Activated CD4-positive, alpha-beta T cell treated with anti-CD3 and anti-CD28 coated beads, Interleukin-2, amount 50 U/mL, for 48 hours (primary cell): ENCODE measurements at regions not wholly inside any gene's neighbourhood (a gene's known extent, or its start where the extent isn't known, plus 50 kb on each side); places are given as distances from the start of the nearest gene placed in this dataset.
A peak's percentile ranks its signal among the peaks of the same experiment; 100 is the strongest.
"Not testable (repeated sequence)": the region's sequence is repeated elsewhere in the genome, so short reads cannot be mapped to it uniquely, and the experiment has no call there.

Experiments used
- DNase-seq, 2 experiments: peaks; one replicate each; pipeline ENCODE4 v3.0.0-alpha.2; 2020

DNA sequence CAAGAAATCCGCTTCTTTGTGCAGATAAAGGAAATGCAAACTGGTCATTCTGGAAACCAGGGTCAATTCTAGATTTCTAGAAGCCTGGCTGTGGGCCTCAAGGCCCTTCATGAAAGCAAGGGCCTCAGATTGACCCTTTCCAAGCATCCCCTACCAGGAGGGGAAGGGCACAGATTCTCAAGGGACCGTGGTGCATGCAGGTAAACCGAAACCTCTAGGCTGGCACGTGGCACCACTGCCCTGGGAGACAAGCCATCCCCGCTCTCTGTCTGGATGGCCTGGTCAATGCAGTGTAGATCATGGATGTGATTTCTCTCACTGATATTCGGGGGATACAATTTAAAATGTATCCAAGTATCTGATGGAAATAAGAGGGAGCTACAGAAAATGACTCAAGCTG, 69.4 kb downstream of the TOMM20 start:
- DNase-seq: no peak

DNA sequence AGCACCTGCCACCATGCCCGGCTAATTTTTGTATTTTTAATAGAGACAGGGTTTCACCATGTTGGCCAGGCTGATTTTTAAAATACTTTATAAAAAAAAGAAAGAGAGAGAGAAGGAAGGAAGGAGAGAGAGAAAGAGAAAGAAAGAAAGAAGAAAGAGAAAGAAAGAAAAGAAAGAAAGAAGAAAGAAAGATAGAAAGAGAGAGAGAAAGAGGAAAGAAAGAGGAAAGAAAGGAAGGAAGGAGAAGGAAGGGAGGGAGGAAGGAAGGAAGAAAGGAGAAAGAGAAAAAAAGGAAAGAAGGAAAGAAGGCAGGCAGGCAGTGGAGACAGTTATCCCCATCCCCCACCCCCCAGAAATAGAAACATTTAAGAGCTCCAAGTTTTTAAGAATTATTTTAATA, 69.9 kb downstream of the TOMM20 start:
- no peak for DNase-seq

DNA sequence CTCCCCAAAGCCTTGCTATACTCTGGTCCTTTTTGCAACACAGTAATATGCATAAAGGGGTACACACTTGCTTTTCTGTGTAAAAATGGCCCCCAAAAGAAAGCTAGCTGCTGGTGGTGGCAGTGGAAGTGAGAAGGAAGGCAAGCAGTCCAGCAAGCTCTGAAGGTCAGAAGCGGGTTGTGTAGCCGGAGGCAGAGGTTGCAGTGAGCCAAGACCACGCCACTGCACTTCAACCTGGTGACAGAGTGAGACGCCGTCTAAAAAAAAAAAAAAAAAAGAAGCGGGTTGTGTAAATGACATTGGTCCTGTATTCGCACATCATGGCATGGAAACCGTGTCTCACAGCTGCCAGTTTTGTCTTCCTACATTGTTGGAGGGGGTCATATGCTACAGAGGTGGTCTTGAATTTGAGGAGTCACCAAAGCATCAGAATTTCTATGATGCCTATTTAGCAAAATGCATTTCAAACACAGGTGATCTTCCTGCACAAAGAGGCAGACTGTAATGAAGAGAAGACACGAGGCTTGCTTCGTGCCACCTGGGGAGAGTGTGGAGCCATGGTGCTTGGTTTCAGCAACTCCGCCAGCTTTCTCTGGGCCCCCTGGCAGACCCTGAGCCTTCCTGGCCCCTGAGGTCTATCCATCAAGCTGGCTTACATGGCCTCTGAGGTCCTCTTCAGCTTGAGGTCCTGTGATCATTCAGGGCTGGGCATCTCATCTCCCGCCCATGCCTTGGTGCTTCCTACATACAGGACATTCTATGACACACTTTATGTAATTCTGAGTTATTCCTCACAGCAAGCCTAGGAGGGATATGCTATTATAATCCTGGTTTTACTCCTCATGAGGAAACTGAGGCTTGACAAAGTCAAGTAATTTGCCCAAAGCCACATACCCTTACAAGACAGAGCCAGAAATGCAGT, 71.0 kb downstream of the TOMM20 start:
- DNase-seq: no peak

DNA sequence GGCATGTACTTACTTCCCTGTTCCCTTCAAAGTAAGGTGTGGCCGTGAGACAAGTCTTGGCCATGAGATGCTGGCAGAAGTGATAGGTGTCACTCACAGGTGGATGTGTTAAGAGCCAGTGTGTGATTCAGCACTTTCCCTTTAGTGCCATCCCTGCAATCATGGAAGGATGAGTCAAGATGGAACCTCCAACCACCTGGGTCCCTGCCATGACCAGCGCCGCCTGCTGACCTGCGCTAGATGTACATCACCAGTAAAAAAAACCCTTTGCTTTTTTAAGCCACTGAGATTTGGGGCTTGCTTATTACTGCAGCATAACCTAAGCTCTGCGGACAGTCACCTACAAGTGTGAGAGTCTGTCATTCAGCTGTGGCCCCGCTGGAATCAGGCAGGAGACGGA, 71.7 kb downstream of the TOMM20 start:
- no peak for DNase-seq

DNA sequence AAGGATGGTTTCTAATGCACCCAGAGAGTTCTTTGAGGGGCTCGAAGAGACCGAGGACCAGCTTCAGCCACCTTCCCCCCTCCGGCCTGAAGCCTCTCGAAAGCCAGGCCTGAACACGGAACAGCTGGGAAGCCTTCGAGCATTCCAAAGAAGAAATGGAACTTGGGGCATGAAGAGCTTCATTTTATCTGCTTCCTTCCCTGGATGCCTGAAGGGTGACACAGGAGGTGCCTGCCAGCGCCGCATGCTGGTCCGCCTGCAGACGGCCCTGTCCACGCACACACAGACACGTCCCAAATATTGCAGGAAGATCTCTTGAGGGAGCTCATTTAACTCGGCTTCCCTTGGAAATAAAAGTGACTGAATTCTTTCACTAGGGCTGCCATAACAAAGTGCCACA, 73.7 kb downstream of the TOMM20 start:
- DNase-seq: no peak

DNA sequence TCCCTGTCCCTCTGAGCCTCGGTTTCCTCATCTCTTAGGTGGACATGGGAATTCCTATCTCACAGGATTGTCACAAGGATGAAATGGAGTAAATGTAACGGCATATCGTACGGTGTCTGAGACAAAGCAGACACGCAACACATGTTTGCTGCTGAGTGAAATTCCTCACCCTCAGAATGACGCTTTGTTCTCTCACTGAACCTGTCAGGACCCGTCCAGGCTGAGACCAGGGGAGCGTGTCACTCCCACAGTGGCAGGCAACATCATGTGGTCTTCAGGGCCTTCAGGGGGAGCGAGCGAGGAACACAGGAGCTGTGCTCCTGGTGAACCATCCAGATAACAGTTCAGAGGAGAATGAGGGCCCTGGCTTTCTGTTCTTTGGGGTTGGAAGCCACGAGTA, 74.2 kb downstream of the TOMM20 start:
- no peak for DNase-seq

DNA sequence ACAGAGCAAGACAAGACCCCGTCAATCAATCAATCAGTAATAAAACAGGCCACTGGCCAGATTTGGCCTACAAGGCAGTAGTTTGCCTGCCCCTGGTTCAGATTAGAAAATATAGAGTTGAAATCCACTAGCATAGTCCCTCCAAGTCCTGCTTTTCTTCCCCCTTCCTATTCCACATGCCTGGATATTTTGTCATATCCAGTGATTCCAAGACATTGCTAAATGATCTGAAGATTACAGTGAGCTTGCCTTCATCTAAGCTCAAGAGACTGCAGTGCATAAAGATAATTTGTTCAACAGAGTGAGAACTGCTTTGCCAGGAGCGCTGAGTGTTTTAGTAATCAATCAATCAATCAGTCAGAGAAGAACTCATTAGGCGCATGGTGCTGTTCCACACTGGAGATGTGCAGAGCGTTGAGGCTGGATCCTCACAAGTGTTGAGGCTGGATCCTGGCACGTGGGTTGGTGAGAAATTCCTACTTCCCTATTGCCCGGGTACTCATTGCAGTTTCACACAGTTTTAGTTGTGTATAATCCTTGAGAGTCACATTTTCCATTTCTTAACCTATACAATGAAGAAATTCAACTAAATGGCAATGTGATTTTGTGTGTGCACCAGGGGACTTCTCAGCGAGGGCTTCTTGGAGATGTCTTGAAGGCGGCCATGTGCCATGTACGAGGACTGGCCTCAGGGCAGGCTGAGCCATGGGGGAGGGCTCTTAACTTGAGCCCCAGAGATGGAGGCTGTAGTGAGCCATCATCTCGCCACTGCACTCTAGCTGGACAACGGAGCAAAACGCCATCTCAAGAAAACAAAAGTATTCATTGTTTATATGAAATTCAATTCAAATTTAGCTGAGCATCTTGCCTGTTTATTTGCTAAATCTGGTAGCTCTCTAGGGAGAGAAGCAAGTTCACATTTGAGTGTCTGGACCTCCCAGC, 76.3 kb downstream of the TOMM20 start:
- no peak for DNase-seq

DNA sequence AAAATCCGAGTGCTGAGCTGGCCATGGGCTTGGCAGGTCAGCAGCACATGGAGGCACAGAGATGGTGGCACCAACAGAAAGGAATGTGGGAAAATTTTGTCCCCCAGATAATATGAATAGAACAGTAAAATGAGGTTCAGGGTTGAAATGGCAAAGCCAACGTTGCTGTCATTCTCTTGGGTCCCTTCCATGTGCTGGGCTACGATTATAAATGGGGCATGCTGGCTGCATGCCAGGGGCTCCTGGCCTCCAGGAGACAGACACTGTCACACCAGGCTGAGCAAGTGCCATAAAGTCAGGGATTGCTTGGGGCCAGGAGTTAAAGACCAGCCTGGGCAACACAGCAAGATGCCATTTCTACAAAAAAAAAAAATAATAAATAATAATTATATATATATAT, 77.1 kb downstream of the TOMM20 start:
- DNase-seq: no peak

DNA sequence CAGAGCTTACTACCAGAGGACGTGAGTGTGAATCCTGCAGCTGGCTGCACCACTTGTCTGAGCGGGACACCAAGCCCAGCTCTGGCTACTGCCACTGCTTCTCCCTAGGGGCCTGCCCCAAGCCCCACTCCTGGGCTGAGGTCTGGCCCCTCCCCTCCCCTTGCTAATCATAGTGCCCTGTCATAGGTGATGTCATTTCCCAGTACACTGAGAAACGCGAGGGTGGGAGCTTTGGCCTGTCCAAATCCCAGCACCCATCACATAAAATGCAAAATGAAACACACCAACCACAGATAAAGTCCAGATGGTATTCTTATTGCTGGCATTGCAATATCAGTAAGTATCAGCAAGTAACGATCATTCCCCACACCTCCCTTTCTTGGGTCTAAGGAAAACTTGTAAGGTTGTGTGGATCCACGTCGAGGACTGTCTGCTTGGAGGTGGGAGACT, 77.7 kb downstream of the TOMM20 start:
- DNase-seq: peak; percentile 48 to 63

DNA sequence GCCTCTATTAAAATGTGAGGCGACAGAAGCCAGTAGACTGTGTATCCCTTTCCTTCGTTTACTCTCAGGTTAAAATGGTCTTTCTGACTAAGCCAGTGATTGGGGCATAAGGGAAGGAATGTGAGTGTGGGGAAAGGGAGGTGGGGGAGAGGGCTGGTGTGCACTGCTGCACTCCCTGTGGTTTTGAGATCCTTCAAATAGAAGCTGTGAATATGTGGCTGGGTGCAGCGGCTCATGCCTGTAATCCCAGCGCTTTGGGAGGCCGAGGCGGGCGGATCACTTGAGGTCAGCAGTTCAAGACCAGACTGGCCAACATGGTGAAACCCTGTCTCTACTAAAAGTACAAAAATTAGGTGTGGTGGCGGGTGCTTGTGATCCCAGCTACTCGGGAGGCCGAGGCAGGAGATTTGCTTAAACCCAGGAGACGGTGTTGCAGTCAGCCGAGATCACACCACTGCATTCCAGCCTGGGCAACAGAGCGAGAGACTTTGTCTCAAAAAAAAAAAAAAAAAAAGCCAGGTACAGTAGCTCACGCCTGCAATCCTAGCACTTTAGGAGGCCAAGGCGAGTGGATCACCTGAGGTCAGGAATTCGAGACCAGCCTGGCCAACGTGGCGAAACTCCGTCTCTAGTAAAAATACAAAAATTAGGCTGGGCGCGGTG, 78.8 kb downstream of the TOMM20 start:
- DNase-seq: not testable (repeated sequence)

DNA sequence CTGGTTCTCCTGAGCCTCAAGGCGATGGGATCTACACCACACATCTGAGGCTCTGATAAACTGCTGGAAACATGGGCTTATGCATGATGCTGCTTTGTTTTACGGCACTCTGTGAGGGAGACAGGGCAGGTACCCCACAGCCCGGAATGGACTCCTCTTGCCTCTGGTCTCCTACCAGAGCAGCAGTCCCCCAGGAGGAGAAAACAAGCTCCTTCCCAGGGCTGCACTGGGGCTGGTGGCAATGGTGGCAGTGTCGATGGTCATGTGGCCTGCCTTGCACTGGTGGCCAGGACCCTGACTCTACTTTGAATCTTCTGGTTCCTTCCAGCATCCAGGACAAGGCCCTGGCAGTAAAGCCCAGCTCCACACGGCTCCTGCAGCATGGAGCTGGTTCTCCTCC, 79.4 kb downstream of the TOMM20 start:
- DNase-seq: no peak

DNA sequence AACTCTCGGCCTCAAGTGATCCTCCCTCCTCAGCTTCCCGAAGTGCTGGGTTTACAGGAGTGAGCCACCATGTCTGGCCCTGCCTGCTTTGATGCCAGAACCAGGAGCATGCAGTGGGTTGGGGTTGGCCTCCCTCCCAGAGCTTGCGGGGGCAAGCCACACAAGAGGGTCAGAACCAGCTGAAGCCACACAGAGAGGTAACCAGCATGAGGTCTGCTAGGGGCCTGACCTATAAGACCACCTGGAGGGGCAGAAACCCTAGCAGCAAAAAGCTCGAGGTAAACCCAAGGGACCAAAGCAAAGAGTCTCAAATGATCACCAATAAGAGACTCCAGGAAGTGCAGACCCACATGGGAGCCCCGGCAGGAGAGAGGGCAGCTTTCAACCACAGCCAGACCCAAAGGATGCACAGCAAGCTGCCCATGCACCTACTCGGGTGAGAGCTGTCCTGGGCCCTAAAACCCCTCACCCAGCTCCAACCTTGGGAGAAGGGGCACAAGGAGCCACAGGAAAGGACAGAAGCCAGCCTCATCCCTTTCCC, 81.2 kb downstream of the TOMM20 start:
- DNase-seq: peak in 1 of 2 experiments; percentile 38

DNA sequence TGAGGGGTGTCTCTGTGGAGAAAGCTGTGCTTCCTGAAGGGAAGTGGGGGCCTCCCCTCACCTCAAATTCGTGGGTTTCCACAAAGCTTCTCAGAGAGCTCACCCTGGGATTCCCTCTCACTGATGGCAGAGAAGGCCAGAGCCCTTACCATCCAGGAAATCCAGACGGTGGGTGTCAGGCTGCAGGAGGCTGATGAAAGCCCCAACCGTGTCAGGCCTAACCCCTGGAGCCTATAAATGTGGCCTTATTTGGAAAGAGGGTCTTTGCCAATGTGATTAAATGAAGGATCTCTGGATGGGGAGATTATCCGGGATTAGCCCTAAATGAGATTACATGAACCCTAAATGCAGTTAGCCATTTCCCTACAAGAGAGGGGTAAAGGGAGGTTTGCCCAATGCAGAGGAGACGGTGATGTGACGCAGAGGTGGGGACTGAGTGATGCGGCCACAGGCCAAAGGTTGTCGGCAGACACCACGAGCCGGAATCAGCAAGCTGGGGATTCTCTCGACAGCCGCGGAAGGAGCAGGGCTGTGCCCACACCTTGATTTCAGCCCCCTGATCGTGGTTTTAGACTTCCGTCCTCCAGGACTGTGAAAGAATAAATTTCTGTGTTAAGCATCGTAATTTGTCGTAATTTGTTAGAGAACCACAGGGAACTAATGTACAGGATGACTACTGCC, 82.6 kb downstream of the TOMM20 start:
- DNase-seq: no peak

DNA sequence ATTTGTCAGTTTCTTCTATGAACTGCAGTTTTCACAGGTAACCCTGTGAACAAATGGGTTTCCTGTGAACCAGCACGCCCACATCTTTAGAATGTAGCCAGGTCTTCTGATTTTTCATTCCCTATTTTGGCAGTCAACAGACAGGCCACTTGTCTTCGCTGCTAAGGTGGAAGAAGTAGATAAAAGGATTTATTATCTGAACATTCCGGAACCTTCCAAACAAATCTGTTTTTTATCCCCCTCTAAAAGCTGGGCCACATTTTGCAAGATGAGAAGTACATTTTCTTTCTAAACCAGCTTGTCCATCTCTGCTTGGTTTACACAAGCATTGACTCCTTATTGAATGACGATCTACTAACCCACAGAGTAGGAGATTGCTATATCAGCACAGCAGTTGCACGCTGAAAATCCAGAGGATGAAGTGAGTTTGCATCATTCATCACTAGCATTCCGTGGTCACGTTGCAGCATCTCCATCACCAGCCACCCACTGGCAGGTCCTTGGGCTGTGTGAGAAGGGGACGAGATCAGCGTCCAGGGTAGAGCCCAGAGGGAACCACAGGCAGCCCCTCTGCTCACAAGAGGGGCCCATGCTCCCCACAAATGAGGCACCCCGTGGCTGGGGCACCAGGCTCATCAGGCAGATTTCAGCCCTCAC, 83.5 kb downstream of the TOMM20 start:
- peak in 1 of 2 experiments; percentile 46 for DNase-seq

DNA sequence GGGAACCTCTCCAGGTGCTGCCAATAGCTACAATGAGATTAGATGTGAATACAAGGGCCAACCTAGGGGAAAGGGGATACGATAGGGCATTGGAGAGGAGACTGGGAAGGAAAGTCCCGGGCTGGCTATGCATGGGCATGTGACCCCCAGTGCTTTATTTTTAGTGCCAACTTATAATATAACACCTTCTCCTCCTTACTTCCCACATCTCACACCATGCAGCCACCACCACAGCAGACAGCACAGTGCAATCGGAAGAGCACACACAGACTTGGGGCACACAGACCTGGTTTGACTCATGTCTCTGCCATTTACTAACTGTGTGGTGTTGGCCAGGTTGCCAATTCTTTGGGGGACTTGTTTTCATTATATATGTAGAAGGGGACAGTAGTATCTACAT, 85.4 kb downstream of the TOMM20 start:
- no peak for DNase-seq

DNA sequence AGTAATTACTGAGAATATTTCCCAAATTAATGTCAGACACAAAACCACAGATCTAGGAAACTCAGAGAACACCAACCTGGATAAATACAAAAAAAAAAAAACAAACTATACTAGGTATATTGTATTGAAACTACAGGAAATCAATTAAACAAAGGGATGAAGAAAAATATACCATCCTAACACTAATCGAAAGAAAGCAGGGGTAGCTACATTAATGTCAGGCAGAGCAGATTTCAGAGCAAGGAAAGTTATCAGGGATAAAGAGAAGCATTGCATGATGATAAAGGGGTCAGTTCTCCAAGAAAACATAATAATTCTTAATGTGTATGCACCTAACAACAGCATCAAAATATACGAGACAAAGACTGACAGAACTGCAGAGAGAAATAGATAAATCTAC, 89.9 kb downstream of the TOMM20 start:
- DNase-seq: no peak

DNA sequence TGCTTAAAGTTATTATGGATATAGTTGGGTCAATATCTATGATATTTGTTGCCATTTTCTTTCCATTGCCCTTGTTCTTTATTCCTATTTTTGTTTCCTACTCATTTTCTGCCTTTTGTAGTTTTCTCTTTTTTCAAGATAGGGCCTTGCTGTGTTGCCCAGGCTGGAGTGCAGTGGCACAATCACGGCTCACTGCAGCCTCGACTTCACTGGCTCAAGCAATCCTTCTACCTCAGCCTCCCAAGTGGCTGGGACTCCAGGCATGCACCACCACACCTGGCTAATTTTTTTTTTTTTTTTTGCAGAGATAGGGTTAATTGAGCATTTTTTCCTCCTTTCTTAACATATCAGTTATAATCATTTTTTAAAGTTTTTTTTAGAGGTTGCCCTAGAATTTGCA, 92.7 kb downstream of the TOMM20 start:
- no peak for DNase-seq

DNA sequence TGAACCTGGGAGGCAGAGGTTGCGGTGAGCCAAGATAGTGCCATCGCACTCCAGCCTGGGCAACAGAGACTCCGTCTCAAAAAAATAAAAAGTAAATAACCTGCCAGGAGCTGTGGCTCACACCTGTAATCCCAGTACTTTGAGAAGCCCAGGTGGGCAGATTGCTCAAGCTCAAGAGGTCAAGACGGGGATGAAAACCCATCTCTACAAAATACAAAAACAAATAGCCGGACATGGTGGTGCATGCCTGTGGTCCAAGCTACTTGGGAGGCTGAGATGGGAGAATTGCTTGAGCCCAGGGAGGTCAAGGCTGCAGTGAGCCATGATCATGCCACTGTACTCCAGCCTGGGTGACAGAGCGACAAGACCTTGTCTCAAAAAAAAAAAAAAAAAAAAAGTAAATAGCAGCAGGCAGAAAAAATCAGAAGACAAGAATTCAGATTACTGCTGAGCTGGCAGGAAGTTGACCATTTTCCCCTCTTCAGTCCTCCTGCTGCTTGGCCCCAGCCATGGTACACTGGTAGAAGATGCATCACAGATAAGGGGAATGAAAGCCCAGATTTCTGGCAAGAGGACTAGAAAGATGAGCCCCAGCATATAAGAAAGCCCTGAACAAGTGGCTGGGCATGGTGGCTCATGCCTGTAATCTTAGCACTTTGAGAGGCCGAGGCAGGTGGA, 97.6 kb downstream of the TOMM20 start:
- DNase-seq: no peak

DNA sequence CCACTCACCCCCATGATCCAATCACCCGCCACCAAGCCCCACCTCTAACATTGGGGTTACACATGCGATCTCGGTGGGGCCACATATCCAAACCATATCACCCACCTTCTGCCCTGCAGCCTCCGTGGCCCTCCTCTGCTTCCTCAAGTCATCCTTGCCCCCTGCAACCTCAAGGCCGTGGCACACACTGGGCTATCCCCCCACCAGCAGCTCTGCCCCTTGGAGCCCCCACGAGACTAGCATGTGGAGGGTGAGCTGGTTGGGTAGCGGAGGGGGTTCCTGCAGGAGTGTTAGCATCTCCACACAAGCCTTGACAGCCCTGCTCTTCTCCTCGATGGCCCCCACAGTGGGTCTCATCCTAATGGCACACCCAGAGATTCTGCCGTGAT, 100.8 kb downstream of the TOMM20 start:
- DNase-seq: no peak

DNA sequence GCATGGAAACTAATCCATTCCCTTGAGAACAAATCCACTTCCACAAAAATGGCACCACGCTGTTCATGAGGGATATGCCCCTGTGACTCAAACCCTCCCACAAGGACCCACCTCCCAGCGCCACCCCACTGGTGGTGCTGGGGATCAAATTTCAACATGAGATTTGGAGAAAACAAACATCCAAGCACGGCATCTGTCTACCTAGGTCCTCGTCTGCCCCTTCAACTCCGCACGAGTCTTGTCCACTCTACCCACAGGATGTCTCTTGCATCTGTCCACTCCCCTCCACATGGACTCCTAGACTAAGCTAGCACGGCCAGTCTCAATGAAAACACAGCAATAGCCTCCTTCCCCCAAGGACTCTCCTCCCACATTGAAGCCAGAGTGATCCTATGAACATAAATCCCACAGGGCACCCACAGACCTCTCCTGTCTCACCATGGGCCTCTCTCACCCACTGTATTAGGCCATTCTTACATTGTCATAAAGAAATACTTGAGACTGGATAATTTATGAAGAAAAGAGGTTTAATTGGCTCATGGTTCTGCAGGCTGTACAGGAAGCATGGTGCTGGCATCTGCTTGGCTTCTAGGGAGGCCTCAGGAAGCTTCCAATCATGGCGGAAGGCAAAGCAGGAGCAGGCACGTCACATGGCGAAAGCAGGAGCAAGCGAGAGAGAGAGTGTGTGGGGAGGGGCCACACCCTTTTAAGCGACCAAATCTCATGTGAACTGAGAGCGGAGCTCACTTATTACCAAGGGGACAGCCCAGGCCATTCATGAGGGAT, 101.4 kb downstream of the TOMM20 start:
- no peak for DNase-seq
